ENCODE measurements at regions not wholly inside any gene's neighbourhood (a gene's known extent, or its start where the extent isn't known, plus 50 kb on each side); places are given as distances from the start of the nearest gene placed in this dataset.

GRCh38 chr15:91741986-91742385 lies 111.5 kb upstream of the SLCO3A1 start:
- DNase-seq (ENCODE audit: low read depth) = no peak

DNA sequence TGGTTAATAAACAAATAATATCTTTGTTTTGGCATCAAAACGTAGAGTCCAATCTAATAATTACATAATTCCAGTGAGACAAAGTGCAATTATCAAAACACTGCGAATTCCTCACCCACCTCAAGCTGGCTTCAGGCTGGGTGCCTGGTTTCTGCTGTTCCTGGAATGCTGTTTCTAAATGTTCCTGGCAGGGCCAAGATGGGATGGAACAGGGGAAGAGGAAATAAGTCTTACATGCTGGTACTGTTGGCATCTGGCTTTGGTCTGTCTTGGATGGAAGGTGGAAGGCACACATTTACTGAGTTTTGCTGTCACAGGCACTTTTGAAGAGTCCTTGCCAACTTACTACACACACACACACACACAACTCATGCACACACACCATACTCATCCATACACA lies 101.9 kb upstream of the SLCO3A1 start:
- no peak for DNase-seq (ENCODE audit: low read depth)

DNA sequence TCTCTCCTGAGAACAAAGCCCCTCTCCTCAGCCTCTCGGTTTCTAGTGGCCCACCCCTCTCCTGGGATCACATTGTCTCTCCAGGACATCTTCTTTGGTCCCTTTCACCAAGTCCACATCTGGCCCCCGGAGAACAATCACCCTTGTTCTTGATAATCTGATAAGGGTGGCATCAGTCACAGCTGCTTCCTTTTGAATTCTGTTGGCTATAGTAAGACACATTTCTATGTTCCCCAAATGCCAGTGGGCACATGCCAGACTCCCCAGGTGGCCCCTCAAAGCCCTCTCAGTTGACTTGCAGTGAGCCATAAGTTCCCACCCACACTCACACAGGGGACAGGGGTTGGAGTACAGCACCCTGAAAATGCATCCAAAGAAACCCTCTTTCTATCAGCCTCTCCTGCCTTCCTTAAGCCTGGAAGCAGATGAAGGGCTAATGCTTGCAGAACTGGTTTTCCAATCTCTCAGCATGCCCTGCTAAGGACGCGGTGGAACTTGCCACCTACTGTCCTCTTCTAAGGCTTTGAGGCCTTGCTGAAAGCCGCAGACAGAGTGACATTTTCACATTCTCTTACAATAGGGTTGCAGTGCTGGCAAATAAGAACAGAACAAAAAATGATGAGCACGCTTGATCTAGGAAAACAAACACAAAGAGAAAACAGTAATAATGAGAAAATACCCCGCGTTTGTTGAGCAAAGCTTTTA lies 101.3 kb upstream of the SLCO3A1 start:
- no peak for DNase-seq (ENCODE audit: low read depth)

- no peak for DNase-seq (ENCODE audit: low read depth)
These were observed 93.9 kb upstream of the SLCO3A1 start for GRCh38 chr15:91759560-91759959.

DNA sequence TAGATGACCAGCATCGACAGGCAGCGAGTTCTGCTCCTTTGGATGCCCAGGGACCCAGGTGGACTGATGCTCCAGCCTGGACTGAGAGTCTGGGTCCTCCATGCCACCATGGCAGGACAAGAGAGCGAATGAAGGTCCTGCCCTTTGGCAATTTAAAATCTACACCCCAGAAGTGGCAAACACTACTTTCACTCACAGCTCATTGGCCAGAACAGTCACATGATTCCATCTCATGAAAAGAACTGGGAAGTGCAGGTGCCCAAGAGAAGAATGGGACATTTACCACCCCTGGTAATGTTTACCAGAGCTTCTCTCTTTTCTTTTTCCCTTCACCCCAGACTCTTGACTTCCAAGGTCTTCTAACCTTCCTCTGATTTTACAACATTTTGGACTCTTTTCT lies 87.8 kb upstream of the SLCO3A1 start:
- no peak for DNase-seq (ENCODE audit: low read depth)

GRCh38 chr15:91769476-91769875 lies 84.0 kb upstream of the SLCO3A1 start:
- no peak for DNase-seq (ENCODE audit: low read depth)

- no peak for DNase-seq (ENCODE audit: low read depth)
These were observed 83.6 kb upstream of the SLCO3A1 start for GRCh38 chr15:91769894-91770293.

DNA sequence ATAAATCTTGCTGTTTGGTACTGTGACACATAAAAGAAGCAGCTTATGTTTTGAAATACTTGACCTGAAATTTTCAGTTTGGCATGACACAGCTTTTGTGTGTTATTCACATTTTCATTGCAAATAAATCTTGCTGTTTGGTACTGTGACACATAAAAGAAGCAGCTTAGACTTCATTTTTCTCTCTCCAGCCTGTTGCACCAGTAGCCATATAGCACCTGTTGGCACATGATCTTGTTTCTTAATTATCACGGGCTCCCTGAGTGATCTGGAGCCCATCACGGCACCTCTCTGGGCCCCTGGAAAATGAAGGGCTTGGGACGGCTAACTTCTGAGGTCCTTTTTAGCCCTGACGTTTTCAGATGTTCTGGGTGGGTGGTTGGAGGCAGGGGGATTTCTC lies 77.4 kb upstream of the SLCO3A1 start:
- no peak for DNase-seq (ENCODE audit: low read depth)

DNA sequence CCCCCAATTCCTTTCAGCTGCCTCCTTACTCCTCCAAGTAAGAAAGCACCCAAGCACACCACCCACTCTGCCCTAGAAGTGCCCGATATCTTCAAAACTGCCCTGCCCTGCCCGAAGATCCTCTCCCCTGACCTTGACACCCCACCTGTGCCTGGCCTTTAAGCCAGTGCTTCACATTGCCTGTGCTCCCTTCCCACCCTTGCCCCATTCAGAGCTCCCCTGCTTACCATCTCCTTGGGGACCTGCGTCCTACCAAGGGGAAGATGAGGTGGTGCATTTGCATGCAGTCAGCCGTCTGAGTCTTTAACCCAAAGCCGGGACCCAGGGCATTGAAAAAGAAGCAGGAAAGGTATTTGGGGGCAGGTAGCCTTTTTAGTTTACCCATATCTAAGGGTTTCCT lies 73.5 kb upstream of the SLCO3A1 start:
- DNase-seq (ENCODE audit: low read depth) = no peak

DNA sequence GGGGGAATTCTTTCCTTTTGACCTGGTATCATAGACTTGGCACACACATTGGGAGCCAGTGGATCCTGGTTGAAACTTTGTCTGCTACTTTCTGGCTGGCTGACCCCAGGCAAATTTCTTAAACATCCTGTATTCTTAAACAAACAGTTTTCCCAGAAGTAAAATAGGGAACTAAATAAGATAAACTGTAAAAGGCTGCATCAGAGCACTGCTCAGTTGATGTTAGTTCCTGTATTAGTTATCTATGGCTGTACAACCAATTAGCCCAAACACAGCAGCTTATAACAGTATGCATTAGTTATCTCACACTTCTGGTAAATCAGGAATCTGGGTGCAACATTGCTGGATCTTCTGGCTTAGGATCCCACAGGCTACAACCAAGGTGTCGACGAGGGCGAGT lies 73.1 kb upstream of the SLCO3A1 start:
- DNase-seq (ENCODE audit: low read depth) = no peak

GRCh38 chr15:91782221-91782620 lies 71.3 kb upstream of the SLCO3A1 start:
- no peak for DNase-seq (ENCODE audit: low read depth)

- DNase-seq (ENCODE audit: low read depth) = no peak
These were observed 70.5 kb upstream of the SLCO3A1 start for GRCh38 chr15:91783008-91783407.

GRCh38 chr15:91783451-91783850 lies 70.1 kb upstream of the SLCO3A1 start:
- no peak for DNase-seq (ENCODE audit: low read depth)

DNA sequence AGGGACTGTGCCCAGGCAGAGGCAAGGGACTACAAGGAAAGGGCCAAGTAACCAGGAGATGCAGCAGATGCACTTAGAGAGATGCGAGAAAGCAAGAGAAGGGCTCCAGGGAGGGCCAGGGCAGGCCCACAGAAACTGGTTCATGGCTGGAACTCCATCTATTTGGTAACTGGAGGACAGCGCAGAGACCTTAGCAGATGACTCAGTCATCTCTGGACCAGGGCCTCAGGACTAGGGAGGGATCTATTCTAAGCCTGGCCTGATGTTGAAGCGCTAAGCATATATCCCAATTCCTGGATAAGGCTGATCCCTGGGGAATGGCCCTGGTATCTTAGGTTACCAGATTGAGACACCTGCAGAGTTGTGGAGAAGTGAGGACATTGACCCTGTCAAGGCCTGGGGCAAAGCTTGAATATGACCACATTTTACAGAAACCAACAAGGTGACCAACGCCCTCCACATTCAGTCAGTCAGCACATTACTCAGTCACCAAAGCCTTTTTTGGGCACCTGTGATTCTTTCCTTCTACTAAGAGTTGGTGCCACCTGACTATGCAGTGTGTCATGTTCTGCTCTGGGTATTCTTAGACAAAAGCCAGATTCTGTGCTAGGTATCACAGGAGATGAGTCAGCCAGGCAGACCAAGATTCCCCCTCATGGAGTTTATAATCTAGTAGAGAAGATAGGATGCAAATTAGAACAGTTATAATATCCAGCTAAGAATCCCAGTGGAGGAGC lies 68.4 kb upstream of the SLCO3A1 start:
- no peak for DNase-seq (ENCODE audit: low read depth)

GRCh38 chr15:91787198-91787597 lies 66.3 kb upstream of the SLCO3A1 start:
- DNase-seq (ENCODE audit: low read depth) = no peak

- no peak for DNase-seq (ENCODE audit: low read depth)
These were observed 64.4 kb upstream of the SLCO3A1 start for GRCh38 chr15:91789136-91789535.

DNA sequence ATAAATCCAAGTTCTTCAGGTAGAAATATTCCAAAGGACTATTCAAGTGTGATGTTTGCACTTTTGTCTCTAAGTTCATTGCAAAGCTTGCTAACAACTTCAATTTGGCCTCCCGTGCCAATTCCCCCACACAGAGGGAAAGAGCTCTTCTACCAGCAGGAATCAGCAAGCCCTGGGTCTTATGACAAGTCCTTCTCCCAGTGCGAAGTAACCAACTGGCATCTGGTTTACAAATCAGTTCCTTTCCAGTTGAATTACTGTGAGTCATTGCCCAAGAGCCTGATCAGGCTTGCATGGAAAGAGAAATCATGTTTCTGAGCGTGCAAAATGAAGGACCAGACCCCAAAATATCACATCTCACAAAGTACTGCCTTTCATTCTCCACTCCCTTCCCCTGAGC lies 62.7 kb upstream of the SLCO3A1 start:
- no peak for DNase-seq (ENCODE audit: low read depth)

GRCh38 chr15:91793771-91794170 lies 59.7 kb upstream of the SLCO3A1 start:
- no peak for DNase-seq (ENCODE audit: low read depth)

- DNase-seq (ENCODE audit: low read depth) = no peak
These were observed 58.3 kb upstream of the SLCO3A1 start for GRCh38 chr15:91795235-91795634.

DNA sequence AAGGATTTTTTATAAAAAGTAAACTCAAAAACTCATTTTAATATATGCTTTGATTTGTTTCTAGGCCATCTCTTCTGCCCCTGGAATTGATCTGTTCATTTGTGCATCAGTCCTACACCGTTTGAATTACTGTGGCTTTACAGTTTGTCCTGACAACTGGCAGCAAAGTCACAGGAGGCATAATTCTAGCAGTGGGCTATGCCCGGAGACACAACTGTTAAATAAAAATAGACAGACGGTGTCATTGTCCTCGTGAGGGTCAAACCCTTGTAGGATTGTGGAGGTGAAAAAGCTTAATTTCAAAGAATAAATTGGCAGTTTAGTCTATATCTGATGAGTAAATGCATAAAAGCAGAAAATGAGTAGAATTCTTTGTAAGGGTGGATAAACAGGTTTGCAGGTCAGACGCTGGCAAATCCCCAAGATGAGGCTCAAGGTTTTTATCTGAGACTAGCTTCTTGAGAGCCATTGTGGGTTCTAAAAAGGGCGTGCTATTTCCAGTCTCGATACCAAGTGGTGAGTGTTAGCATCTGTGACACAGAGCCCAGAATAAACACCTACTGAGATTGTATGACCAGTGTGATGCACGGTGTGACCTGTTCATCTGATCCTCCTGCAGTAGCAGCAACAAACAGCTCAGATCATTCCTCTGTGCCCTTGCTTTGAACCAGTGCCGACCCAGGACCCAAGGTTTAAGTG lies 51.5 kb upstream of the SLCO3A1 start:
- DNase-seq (ENCODE audit: low read depth) = no peak

GRCh38 chr15:91803260-91803659 lies 50.2 kb upstream of the SLCO3A1 start:
- no peak for DNase-seq (ENCODE audit: low read depth)
